Liver (tissue), 8 donors: ENCODE measurements at regions not wholly inside any gene's neighbourhood (a gene's known extent, or its start where the extent isn't known, plus 50 kb on each side); places are given as distances from the start of the nearest gene placed in this dataset.

Experiments used
- DNase-seq: peaks from one replicate; pipeline ENCODE4 v3.0.0-alpha.2; 2017; ENCODE audit warnings: low spot score
- H3K27ac ChIP-seq, 2 donors: one replicate each; pipeline ENCODE4 v1.7.0; 2013; ENCODE audit warnings: inconsistent platforms in 2 of 2, low read length in 2 of 2, control low read depth in 1 of 2, low read depth in 1 of 2, mild to moderate bottlenecking in 1 of 2
- H3K27me3 ChIP-seq, 4 donors: one replicate each; pipeline versions ENCODE4 v1.6.1 to v1.7.0; 2013; ENCODE audit warnings: low read length in 3 of 4, inconsistent platforms in 1 of 4, mild to moderate bottlenecking in 1 of 4, moderate library complexity in 1 of 4; ENCODE audit not compliant: control insufficient read depth in 4 of 4, insufficient read depth in 4 of 4
- H3K36me3 ChIP-seq, 4 donors: one replicate each; pipeline versions ENCODE4 v1.6.1 to v1.7.0; 2013; ENCODE audit warnings: low read length in 3 of 4, mild to moderate bottlenecking in 3 of 4, low read depth in 1 of 4, moderate library complexity in 1 of 4; ENCODE audit not compliant: control insufficient read depth in 4 of 4, insufficient read depth in 3 of 4
- H3K4me1 ChIP-seq, 4 donors: one replicate each; pipeline versions ENCODE4 v1.6.1 to v1.7.0; 2013; ENCODE audit warnings: low read length in 3 of 4, mild to moderate bottlenecking in 3 of 4, moderate library complexity in 1 of 4; ENCODE audit not compliant: control insufficient read depth in 4 of 4, insufficient read depth in 4 of 4
- H3K4me3 ChIP-seq, 3 donors: one replicate each; pipeline versions ENCODE4 v1.6.1 to v1.7.0; 2013; ENCODE audit warnings: low read length in 3 of 3, control low read depth in 1 of 3, low read depth in 1 of 3, mild to moderate bottlenecking in 1 of 3
- H3K9ac ChIP-seq, 2 donors: one replicate each; pipeline ENCODE4 v1.7.0; 2013; ENCODE audit warnings: low read length in 2 of 2, mild to moderate bottlenecking in 2 of 2, moderate library complexity in 2 of 2, control low read depth in 1 of 2, low read depth in 1 of 2
- H3K9me3 ChIP-seq, 4 donors: one replicate each; pipeline versions ENCODE4 v1.6.1 to v1.7.0; 2013; ENCODE audit warnings: low read length in 3 of 4; ENCODE audit not compliant: control insufficient read depth in 4 of 4
- EGR1 ChIP-seq, 2 donors: IDR thresholded peaks; 2 replicates each; pipeline ENCODE4 v1.6.1; 2016 to 2018; ENCODE audit warnings: antibody characterized with exemption in 2 of 2, low read depth in 2 of 2
- FOXA1 ChIP-seq: IDR thresholded peaks from 2 replicates; pipeline ENCODE4 v1.6.1; 2016; ENCODE audit warnings: antibody characterized with exemption
- FOXA2 ChIP-seq: IDR thresholded peaks from 2 replicates; pipeline ENCODE4 v1.6.1; 2016; ENCODE audit warnings: antibody characterized with exemption
- GABPA ChIP-seq, 2 donors: IDR thresholded peaks in 1 of 2; conservative IDR thresholded peaks in 1 of 2; 2 replicates each; pipeline ENCODE4 v1.6.1; 2016; ENCODE audit warnings: antibody characterized with exemption in 2 of 2, mild to moderate bottlenecking in 1 of 2, moderate library complexity in 1 of 2
- HNF4A ChIP-seq, 2 donors: conservative IDR thresholded peaks; 2 replicates each; pipeline ENCODE4 v1.6.1; 2016; ENCODE audit warnings: antibody characterized with exemption in 2 of 2, mild to moderate bottlenecking in 2 of 2
- HNF4G ChIP-seq: IDR thresholded peaks from 2 replicates; pipeline ENCODE4 v1.6.1; 2016; ENCODE audit warnings: antibody characterized with exemption
- JUND ChIP-seq, 2 donors: IDR thresholded peaks; 2 replicates each; pipeline ENCODE4 v1.6.1; 2016; ENCODE audit warnings: antibody characterized with exemption in 2 of 2
- MAX ChIP-seq: IDR thresholded peaks from 2 replicates; pipeline ENCODE4 v1.6.1; 2016; ENCODE audit warnings: antibody characterized with exemption
- NR2F2 ChIP-seq: IDR thresholded peaks from 2 replicates; pipeline ENCODE4 v1.6.1; 2016; ENCODE audit warnings: antibody characterized with exemption
- RAD21 ChIP-seq, 2 donors: IDR thresholded peaks; 2 replicates each; pipeline ENCODE4 v1.6.1; 2016; ENCODE audit warnings: antibody characterized with exemption in 2 of 2, mild to moderate bottlenecking in 2 of 2
- RXRA ChIP-seq, 2 donors: IDR thresholded peaks; 2 replicates each; pipeline ENCODE4 v1.6.1; 2017 to 2018; ENCODE audit warnings: antibody characterized with exemption in 2 of 2, mild to moderate bottlenecking in 1 of 2
- SP1 ChIP-seq: IDR thresholded peaks from 2 replicates; pipeline ENCODE4 v1.6.1; 2018; ENCODE audit warnings: antibody characterized with exemption, mild to moderate bottlenecking
- TAF1 ChIP-seq: conservative IDR thresholded peaks from 2 replicates; pipeline ENCODE4 v1.6.1; 2016; ENCODE audit warnings: antibody characterized with exemption, mild to moderate bottlenecking
- YY1 ChIP-seq: IDR thresholded peaks from 2 replicates; pipeline ENCODE4 v1.6.1; 2016; ENCODE audit warnings: antibody characterized with exemption, mild to moderate bottlenecking
- WGBS: extraction: QIAGEN DNeasy Blood & Tissue Kit; methylation state at CpG from one replicate; pipeline ENCODE4 v1.1.7; 2013; 5-methylcytosine and 5-hydroxymethylcytosine counted together
- TF ChIP-seq, protein P1 (sequence below): IDR thresholded peaks from 2 replicates; pipeline ENCODE4 v1.6.1; 2016; ENCODE audit warnings: antibody characterized with exemption
- TF ChIP-seq, protein P2 (sequence below): fragments of 150-350 bp; IDR thresholded peaks from 2 replicates; pipeline ENCODE4 v1.5.1; 2017; ENCODE audit warnings: improper control_type of control experiment, low read depth, low read length; ENCODE audit not compliant: missing input control
- TF ChIP-seq, protein P3 (sequence below): IDR thresholded peaks from 2 replicates; pipeline ENCODE4 v1.6.1; 2016; ENCODE audit warnings: antibody characterized with exemption
- donor health status: healthy.
- donor health status: healthy.
- donor health status: healthy.
- donor health status: healthy.
- donor health status: healthy.

- DNase-seq: no peak
- H3K4me1 ChIP-seq: peaks cover 0 to 6% (median 1%) of the 10 kb centered on the region in 4 donors
- no peak overlapping the region for H3K27ac ChIP-seq
- H3K4me3 ChIP-seq: no peak overlapping the region
- no peak overlapping the region for H3K9ac ChIP-seq
- WGBS: 63% methylated on average over 1 of the region's 1 CpG
- TF ChIP-seq SP1 (no peak), GABPA (IDR thresholded peaks at IDR 0.05 in 1 of 2, conservative IDR thresholded peaks at IDR 0.05 in 1 of 2) (no peak), HNF4A (conservative IDR thresholded peaks at IDR 0.05) (no peak), RAD21 (IDR thresholded peaks at IDR 0.05) (no peak), TAF1 (no peak), HNF4G (no peak), NR2F2 (no peak)
- no peaks in the 10 kb centered on the region for H3K36me3 ChIP-seq
- no peaks in the 10 kb centered on the region for H3K27me3 ChIP-seq
- H3K9me3 ChIP-seq: no peaks in the 10 kb centered on the region
Measured at GRCh38 chr2:181806039-181806392, 85.5 kb upstream of the ITPRID2 start.

GRCh38 chr2:181807526-181807925, 84.0 kb upstream of the ITPRID2 start:
- TF ChIP-seq HNF4A (conservative IDR thresholded peaks at IDR 0.05) (no peak), NR2F2 (no peak), JUND (IDR thresholded peaks at IDR 0.05) (no peak), RAD21 (IDR thresholded peaks at IDR 0.05) (no peak), EGR1 (IDR thresholded peaks at IDR 0.05; ENCODE audit: low read depth in 2 of 2) (no peak), GABPA (IDR thresholded peaks at IDR 0.05 in 1 of 2, conservative IDR thresholded peaks at IDR 0.05 in 1 of 2) (no peak), TAF1 (no peak), RXRA (IDR thresholded peaks at IDR 0.05) (no peak), SP1 (no peak), YY1 (no peak), FOXA1 (no peak), HNF4G (no peak), MAX (no peak), FOXA2 (no peak)
- TF ChIP-seq, protein P1, sequence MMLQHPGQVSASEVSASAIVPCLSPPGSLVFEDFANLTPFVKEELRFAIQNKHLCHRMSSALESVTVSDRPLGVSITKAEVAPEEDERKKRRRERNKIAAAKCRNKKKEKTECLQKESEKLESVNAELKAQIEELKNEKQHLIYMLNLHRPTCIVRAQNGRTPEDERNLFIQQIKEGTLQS: no peak
- TF ChIP-seq, protein P2, sequence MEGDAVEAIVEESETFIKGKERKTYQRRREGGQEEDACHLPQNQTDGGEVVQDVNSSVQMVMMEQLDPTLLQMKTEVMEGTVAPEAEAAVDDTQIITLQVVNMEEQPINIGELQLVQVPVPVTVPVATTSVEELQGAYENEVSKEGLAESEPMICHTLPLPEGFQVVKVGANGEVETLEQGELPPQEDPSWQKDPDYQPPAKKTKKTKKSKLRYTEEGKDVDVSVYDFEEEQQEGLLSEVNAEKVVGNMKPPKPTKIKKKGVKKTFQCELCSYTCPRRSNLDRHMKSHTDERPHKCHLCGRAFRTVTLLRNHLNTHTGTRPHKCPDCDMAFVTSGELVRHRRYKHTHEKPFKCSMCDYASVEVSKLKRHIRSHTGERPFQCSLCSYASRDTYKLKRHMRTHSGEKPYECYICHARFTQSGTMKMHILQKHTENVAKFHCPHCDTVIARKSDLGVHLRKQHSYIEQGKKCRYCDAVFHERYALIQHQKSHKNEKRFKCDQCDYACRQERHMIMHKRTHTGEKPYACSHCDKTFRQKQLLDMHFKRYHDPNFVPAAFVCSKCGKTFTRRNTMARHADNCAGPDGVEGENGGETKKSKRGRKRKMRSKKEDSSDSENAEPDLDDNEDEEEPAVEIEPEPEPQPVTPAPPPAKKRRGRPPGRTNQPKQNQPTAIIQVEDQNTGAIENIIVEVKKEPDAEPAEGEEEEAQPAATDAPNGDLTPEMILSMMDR: no peak
- TF ChIP-seq, protein P3, sequence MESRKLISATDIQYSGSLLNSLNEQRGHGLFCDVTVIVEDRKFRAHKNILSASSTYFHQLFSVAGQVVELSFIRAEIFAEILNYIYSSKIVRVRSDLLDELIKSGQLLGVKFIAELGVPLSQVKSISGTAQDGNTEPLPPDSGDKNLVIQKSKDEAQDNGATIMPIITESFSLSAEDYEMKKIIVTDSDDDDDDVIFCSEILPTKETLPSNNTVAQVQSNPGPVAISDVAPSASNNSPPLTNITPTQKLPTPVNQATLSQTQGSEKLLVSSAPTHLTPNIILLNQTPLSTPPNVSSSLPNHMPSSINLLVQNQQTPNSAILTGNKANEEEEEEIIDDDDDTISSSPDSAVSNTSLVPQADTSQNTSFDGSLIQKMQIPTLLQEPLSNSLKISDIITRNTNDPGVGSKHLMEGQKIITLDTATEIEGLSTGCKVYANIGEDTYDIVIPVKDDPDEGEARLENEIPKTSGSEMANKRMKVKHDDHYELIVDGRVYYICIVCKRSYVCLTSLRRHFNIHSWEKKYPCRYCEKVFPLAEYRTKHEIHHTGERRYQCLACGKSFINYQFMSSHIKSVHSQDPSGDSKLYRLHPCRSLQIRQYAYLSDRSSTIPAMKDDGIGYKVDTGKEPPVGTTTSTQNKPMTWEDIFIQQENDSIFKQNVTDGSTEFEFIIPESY: no peak
- Histone ChIP-seq H3K36me3 (no peaks in the 10 kb centered on the region), H3K9me3 (no peaks in the 10 kb centered on the region), H3K9ac (no peak overlapping the region), H3K4me3 (no peak overlapping the region), H3K4me1 (peaks cover 0 to 6% (median 1%) of the 10 kb centered on the region in 4 donors), H3K27ac (no peak overlapping the region), H3K27me3 (no peaks in the 10 kb centered on the region)
- DNase-seq: no peak
- WGBS: 66% methylated on average over 2 of the region's 2 CpGs
